Naive thymus-derived CD4-positive, alpha-beta T cell (primary cell): ENCODE measurements at regions not wholly inside any gene's neighbourhood (a gene's known extent, or its start where the extent isn't known, plus 50 kb on each side); places are given as distances from the start of the nearest gene placed in this dataset. TPM values are rescaled to one million over a fixed set of nuclear protein-coding genes. Genes with fewer than 3 reads are reported as not detected.

ENCODE experiments used
- ATAC-seq: fragments of 150-1000 bp; cut with Tn5 transposase; 2 replicates; pipeline ENCODE4 v1.10.0; 2021; ENCODE audit warnings: mild to moderate bottlenecking, moderate library complexity
- CTCF ChIA-PET: fragments of 350-600 bp; sonication (Branson Sonifier 250); formaldehyde crosslinking; loops from one replicate; lab custom pipeline; 2021; ENCODE audit warnings: antibody characterized with exemption; lab: Charles Lee
- POLR2A ChIA-PET: fragments of 350-600 bp; sonication (Branson Sonifier 250); formaldehyde crosslinking; loops from one replicate; lab custom pipeline; 2021; ENCODE audit warnings: antibody characterized with exemption, inconsistent platforms; lab: Charles Lee
- DNase-seq, 9 donors: peaks; one replicate each; pipeline versions ENCODE4 v3.0.0 to v3.0.0-alpha.2; 2020 to 2022; ENCODE audit warnings: mixed read lengths in 1 of 9
- H3K27ac ChIP-seq: one replicate; pipeline ENCODE4 v1.7.0; 2013; ENCODE audit warnings: mild to moderate bottlenecking, low read depth, low read length, moderate library complexity
- H3K27me3 ChIP-seq, 2 donors: one replicate each; pipeline ENCODE4 v1.7.0; 2013; ENCODE audit warnings: low read length in 2 of 2, mild to moderate bottlenecking in 2 of 2, moderate library complexity in 2 of 2; ENCODE audit not compliant: control insufficient read depth in 2 of 2, insufficient read depth in 2 of 2
- H3K36me3 ChIP-seq, 3 experiments: 1 replicate in 2 of 3; 2 replicates in 1 of 3; pipeline ENCODE4 v1.7.0; 2013; ENCODE audit warnings: low read length in 3 of 3, mild to moderate bottlenecking in 3 of 3, moderate library complexity in 1 of 3; ENCODE audit not compliant: insufficient read depth in 3 of 3, control insufficient read depth in 2 of 3
- H3K4me1 ChIP-seq, 2 donors: one replicate each; pipeline ENCODE4 v1.7.0; 2013; ENCODE audit warnings: low read length in 2 of 2, mild to moderate bottlenecking in 2 of 2, moderate library complexity in 1 of 2; ENCODE audit not compliant: control insufficient read depth in 2 of 2, insufficient read depth in 2 of 2
- H3K4me3 ChIP-seq: 2 replicates; pipeline ENCODE4 v1.7.0; 2013; ENCODE audit warnings: mild to moderate bottlenecking, low read length
- H3K9me3 ChIP-seq, 3 experiments: 1 replicate in 2 of 3; 2 replicates in 1 of 3; pipeline ENCODE4 v1.7.0; 2013; ENCODE audit warnings: low read length in 3 of 3; ENCODE audit not compliant: control insufficient read depth in 2 of 3
- H3K27ac Mint-ChIP-seq, 9 donors: one replicate each; pipeline ENCODE4 v1.8.0; 2020 to 2022; ENCODE audit warnings: mixed read lengths in 9 of 9, mild to moderate bottlenecking in 8 of 9, moderate library complexity in 5 of 9, inconsistent platforms in 2 of 9
- H3K27me3 Mint-ChIP-seq, 5 donors: one replicate each; pipeline ENCODE4 v1.8.0; 2021 to 2022; ENCODE audit warnings: mixed read lengths in 5 of 5, mild to moderate bottlenecking in 1 of 5
- H3K36me3 Mint-ChIP-seq, 5 donors: one replicate each; pipeline ENCODE4 v1.8.0; 2020 to 2022; ENCODE audit warnings: mixed read lengths in 5 of 5, mild to moderate bottlenecking in 3 of 5, inconsistent platforms in 1 of 5
- H3K4me1 Mint-ChIP-seq, 7 donors: one replicate each; pipeline ENCODE4 v1.8.0; 2020 to 2022; ENCODE audit warnings: mixed read lengths in 7 of 7, mild to moderate bottlenecking in 3 of 7, inconsistent platforms in 1 of 7
- H3K4me3 Mint-ChIP-seq, 10 donors: one replicate each; pipeline ENCODE4 v1.8.0; 2020 to 2022; ENCODE audit warnings: mild to moderate bottlenecking in 10 of 10, mixed read lengths in 10 of 10, moderate library complexity in 6 of 10, inconsistent platforms in 2 of 10
- H3K9me3 Mint-ChIP-seq, 11 donors: one replicate each; pipeline ENCODE4 v1.8.0; 2020 to 2022; ENCODE audit warnings: mixed read lengths in 11 of 11, mild to moderate bottlenecking in 4 of 11, inconsistent platforms in 1 of 11, moderate library complexity in 1 of 11
- intact Hi-C, 2 donors: fragments of 100-400 bp; cut with micrococcal nuclease; formaldehyde crosslinking; loops; one replicate each; pipeline ENCODE4 v1.15.1; 2023
- microRNA-seq: library from miRNA; unstranded; fragments of <30 nt; microRNA quantifications from one replicate; pipeline ENCODE4 v1.2.0, GENCODE V29; 2022; ENCODE audit warnings: borderline microRNAs expressed

GRCh38 chr5:96016216-96016615 lies 54.6 kb upstream of the ELL2 start:
- peaks cover 0 to 5% (median 0%) of the 10 kb centered on the region in 7 donors for H3K4me1 Mint-ChIP-seq
- Histone ChIP-seq H3K36me3 (no peaks in the 10 kb centered on the region), H3K9me3 (no peaks in the 10 kb centered on the region), H3K27ac (no peak overlapping the region), H3K27me3 (no peaks in the 10 kb centered on the region), H3K4me3 (no peak overlapping the region), H3K4me1 (no peaks in the 10 kb centered on the region)
- peaks cover 0 to 6% (median 0%) of the 10 kb centered on the region in 5 donors for H3K27me3 Mint-ChIP-seq
- ATAC-seq, result no peak
- H3K36me3 Mint-ChIP-seq, result no peaks in the 10 kb centered on the region
- H3K9me3 Mint-ChIP-seq, result peaks cover 0 to 5% (median 0%) of the 10 kb centered on the region in 11 donors
- H3K4me3 Mint-ChIP-seq, result no peak overlapping the region
- POLR2A ChIA-PET, result no interaction called here
- intact Hi-C loops, result no loop called here
- H3K27ac Mint-ChIP-seq, result no peak overlapping the region
- no peak for DNase-seq
- CTCF ChIA-PET, result no interaction called here

GRCh38 chr5:96015709-96016108 lies 54.1 kb upstream of the ELL2 start:
- Mint-ChIP-seq H3K27me3 (peaks cover 0 to 6% (median 0%) of the 10 kb centered on the region in 5 donors), H3K27ac (no peak overlapping the region), H3K4me3 (no peak overlapping the region), H3K9me3 (peaks cover 0 to 5% (median 0%) of the 10 kb centered on the region in 11 donors), H3K4me1 (peaks cover 0 to 5% (median 0%) of the 10 kb centered on the region in 7 donors), H3K36me3 (no peaks in the 10 kb centered on the region)
- intact Hi-C loops, result no loop called here
- Histone ChIP-seq H3K4me3 (no peak overlapping the region), H3K27ac (no peak overlapping the region), H3K36me3 (no peaks in the 10 kb centered on the region), H3K27me3 (no peaks in the 10 kb centered on the region), H3K4me1 (no peaks in the 10 kb centered on the region), H3K9me3 (no peaks in the 10 kb centered on the region)
- ChIA-PET CTCF (no interaction called here), POLR2A (no interaction called here)
- DNase-seq (no peak), ATAC-seq (no peak)

DNA sequence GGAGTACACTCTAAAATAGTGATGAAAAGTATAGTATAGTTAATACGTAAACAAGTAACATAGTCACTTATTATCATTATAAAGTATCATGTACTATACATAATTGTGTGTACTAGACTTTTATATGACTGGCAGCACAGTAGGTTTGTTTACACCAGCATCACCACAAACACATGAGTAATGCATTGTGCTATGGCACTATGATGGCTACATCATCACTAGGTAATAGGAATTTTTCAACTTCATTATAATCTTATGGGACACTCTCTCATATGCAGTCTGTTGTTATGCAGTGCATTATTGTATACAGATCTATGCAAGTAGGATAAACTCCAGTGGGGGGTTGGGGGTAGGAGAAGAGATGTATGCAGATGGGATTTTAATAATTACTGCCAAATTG lies 52.7 kb upstream of the ELL2 start:
- Mint-ChIP-seq H3K4me1 (peaks cover 0 to 5% (median 0%) of the 10 kb centered on the region in 7 donors), H3K27me3 (peaks cover 0 to 6% (median 0%) of the 10 kb centered on the region in 5 donors), H3K9me3 (peaks cover 0 to 5% (median 0%) of the 10 kb centered on the region in 11 donors), H3K36me3 (no peaks in the 10 kb centered on the region), H3K27ac (no peak overlapping the region), H3K4me3 (no peak overlapping the region)
- no peak for ATAC-seq
- Histone ChIP-seq H3K27ac (no peak overlapping the region), H3K9me3 (no peaks in the 10 kb centered on the region), H3K4me3 (no peak overlapping the region), H3K4me1 (no peaks in the 10 kb centered on the region), H3K36me3 (no peaks in the 10 kb centered on the region), H3K27me3 (no peaks in the 10 kb centered on the region)
- no peak for DNase-seq
- intact Hi-C loops, result no loop called here
- ChIA-PET CTCF (interaction anchor here (0.5 to 0.6 kb wide), 2 partner anchors 80 to 203 kb away, joined by 3 to 6 read pairs; no protein-coding TSS in a partner anchor), POLR2A (no interaction called here)

- no peaks in the 10 kb centered on the region for H3K36me3 ChIP-seq
- Mint-ChIP-seq H3K4me3 (no peak overlapping the region), H3K27ac (no peak overlapping the region), H3K4me1 (peaks cover 0 to 5% (median 0%) of the 10 kb centered on the region in 7 donors), H3K9me3 (peaks cover 0 to 8% (median 0%) of the 10 kb centered on the region in 11 donors), H3K36me3 (no peaks in the 10 kb centered on the region), H3K27me3 (no peaks in the 10 kb centered on the region)
- no peak overlapping the region for H3K27ac ChIP-seq
- POLR2A ChIA-PET, result no interaction called here
- H3K27me3 ChIP-seq, result no peaks in the 10 kb centered on the region
- intact Hi-C loops, result no loop called here
- CTCF ChIA-PET, result no interaction called here
- no peaks in the 10 kb centered on the region for H3K9me3 ChIP-seq
- DNase-seq, result no peak
- no peak for ATAC-seq
- no peak overlapping the region for H3K4me3 ChIP-seq
- no peaks in the 10 kb centered on the region for H3K4me1 ChIP-seq
Observed at GRCh38 chr5:96013254-96013653, 51.6 kb upstream of the ELL2 start.

- Histone ChIP-seq H3K4me1 (no peaks in the 10 kb centered on the region), H3K36me3 (no peaks in the 10 kb centered on the region), H3K27me3 (no peaks in the 10 kb centered on the region), H3K27ac (no peak overlapping the region), H3K9me3 (no peaks in the 10 kb centered on the region), H3K4me3 (no peak overlapping the region)
- intact Hi-C loops, result no loop called here
- no peaks in the 10 kb centered on the region for H3K36me3 Mint-ChIP-seq
- no peak for DNase-seq
- H3K4me1 Mint-ChIP-seq, result peaks cover 0 to 5% (median 0%) of the 10 kb centered on the region in 7 donors
- H3K27ac Mint-ChIP-seq, result no peak overlapping the region
- CTCF ChIA-PET, result no interaction called here
- no peak overlapping the region for H3K4me3 Mint-ChIP-seq
- H3K9me3 Mint-ChIP-seq, result peaks cover 0 to 8% (median 0%) of the 10 kb centered on the region in 11 donors
- H3K27me3 Mint-ChIP-seq, result no peaks in the 10 kb centered on the region
- POLR2A ChIA-PET, result no interaction called here
- ATAC-seq, result no peak
Observed at GRCh38 chr5:96012399-96012798, 50.7 kb upstream of the ELL2 start.

Small RNAs in the stretch of these regions (microRNA-seq; reads per million reads assigned to microRNA genes)
- gene MIR583, result not detected
